Aorta (tissue), 5 donors: ENCODE measurements at regions not wholly inside any gene's neighbourhood (a gene's known extent, or its start where the extent isn't known, plus 50 kb on each side); places are given as distances from the start of the nearest gene placed in this dataset.
A peak's percentile ranks its signal among the peaks of the same experiment; 100 is the strongest.

Source experiments
- ATAC-seq: fragments of 200-7000 bp; cut with Tn5 transposase; one replicate; pipeline ENCODE4 v1.9.1; 2022; ENCODE audit warnings: moderate library complexity; ENCODE audit not compliant: low FRiP score
- DNase-seq, 2 donors: peaks; one replicate each; pipeline ENCODE4 v3.0.0-alpha.2; 2020
- H3K27ac ChIP-seq, 2 donors: one replicate each; pipeline ENCODE4 v1.5.1; 2013; ENCODE audit warnings: low read length in 2 of 2, mild to moderate bottlenecking in 2 of 2, moderate library complexity in 2 of 2, control low read depth in 1 of 2, inconsistent platforms in 1 of 2, low read depth in 1 of 2
- H3K27me3 ChIP-seq, 2 donors: one replicate each; pipeline ENCODE4 v1.6.1; 2013; ENCODE audit warnings: control low read depth in 1 of 2, low read length in 1 of 2, mild to moderate bottlenecking in 1 of 2, moderate library complexity in 1 of 2; ENCODE audit not compliant: insufficient read depth in 2 of 2, control insufficient read depth in 1 of 2
- H3K36me3 ChIP-seq, 2 donors: one replicate each; pipeline ENCODE4 v1.6.1; 2013; ENCODE audit warnings: control low read depth in 1 of 2, low read length in 1 of 2, mild to moderate bottlenecking in 1 of 2; ENCODE audit not compliant: insufficient read depth in 2 of 2, control insufficient read depth in 1 of 2
- H3K4me1 ChIP-seq, 2 donors: one replicate each; pipeline ENCODE4 v1.6.1; 2013; ENCODE audit warnings: low read length in 2 of 2, control low read depth in 1 of 2, mild to moderate bottlenecking in 1 of 2, moderate library complexity in 1 of 2; ENCODE audit not compliant: insufficient read depth in 2 of 2, control insufficient read depth in 1 of 2
- H3K4me3 ChIP-seq, 2 donors: one replicate each; pipeline ENCODE4 v1.5.1; 2013; ENCODE audit warnings: low read length in 2 of 2, control low read depth in 1 of 2, mild to moderate bottlenecking in 1 of 2
- H3K9me3 ChIP-seq: one replicate; pipeline ENCODE4 v1.6.1; 2013; ENCODE audit warnings: mild to moderate bottlenecking, low read length; ENCODE audit not compliant: control insufficient read depth
- WGBS, 2 donors: extraction: QIAGEN DNeasy Blood & Tissue Kit; methylation state at CpG; one replicate each; pipeline ENCODE4 v1.1.7; 2013; 5-methylcytosine and 5-hydroxymethylcytosine counted together
- intact Hi-C, 2 donors: fragments of 100-400 bp; cut with DNase I; formaldehyde crosslinking; loops; one replicate each; pipeline versions ENCODE4 v1.14.2 to v1.15.0; 2022
- donor health status: healthy with polysubstance abuse.
- donor health status: Bipolar disorder and iron deficiency.
- donor health status: DM: no; HTN: no; CAD: no.
- donor health status: DM: no; HTN: no; CAD: no.
- donor health status: DM: yes; HTN: yes; CAD: no.

DNA sequence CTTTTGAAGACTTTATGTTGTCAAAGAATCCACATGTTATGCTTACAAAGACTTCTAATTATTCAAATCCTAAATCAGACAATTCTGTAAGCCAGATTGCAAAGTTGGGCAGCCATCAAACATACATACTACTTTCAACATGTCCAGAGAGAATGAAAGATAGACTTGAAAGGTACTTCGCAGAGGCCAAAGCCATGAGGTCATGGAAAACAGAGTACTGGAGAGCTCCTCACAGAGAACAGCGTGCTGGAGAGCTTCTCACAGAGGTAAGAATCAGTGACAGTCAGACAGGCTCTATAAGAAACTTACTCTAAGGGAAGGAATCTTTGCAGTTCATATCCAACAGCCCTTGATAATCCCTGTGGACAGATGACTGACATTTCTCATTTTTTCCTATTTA lies 400.2 kb downstream of the GJA1 start:
- Histone ChIP-seq H3K4me3 (no peak overlapping the region), H3K27me3 (no peaks in the 10 kb centered on the region), H3K36me3 (no peaks in the 10 kb centered on the region), H3K9me3 (peaks cover 4% of the 10 kb centered on the region), H3K27ac (no peak overlapping the region), H3K4me1 (peaks cover 0 to 2% of the 10 kb centered on the region in 2 donors)
- no peak for DNase-seq
- intact Hi-C loops: no loop called here
- 62 to 66% methylated on average over 2 of the region's 2 CpGs for whole genome bisulfite sequencing, 2 donors
- no peak for ATAC-seq

GRCh38 chr6:121837545-121838229 lies 402.2 kb downstream of the GJA1 start:
- Histone ChIP-seq H3K27me3 (no peaks in the 10 kb centered on the region), H3K4me1 (peaks cover 0 to 2% of the 10 kb centered on the region in 2 donors), H3K4me3 (no peak overlapping the region), H3K27ac (no peak overlapping the region), H3K36me3 (no peaks in the 10 kb centered on the region), H3K9me3 (peaks cover 4% of the 10 kb centered on the region)
- no peak for DNase-seq
- WGBS, 2 donors: 81 to 84% methylated on average over 4 of the region's 4 CpGs
- intact Hi-C loops: no loop called here
- ATAC-seq: no peak

DNA sequence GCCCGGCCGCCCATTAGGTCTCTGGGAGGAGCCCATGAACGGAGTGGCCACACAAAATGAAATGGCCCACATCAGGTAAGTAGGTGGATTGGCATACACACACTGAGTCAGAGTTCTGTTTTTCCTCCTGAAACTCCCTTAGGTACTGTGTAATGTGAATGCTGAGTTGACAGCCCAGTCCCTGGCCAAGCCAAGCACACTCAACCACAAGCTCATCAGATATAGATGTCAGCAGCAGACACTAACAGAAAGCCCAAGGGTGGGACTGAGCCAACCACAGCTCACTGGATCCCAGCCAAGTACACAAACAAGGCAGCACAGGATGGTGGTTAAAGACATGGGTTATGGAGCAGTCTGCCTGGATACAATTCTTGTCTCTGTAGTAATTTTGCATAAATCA lies 403.4 kb downstream of the GJA1 start:
- H3K27ac ChIP-seq: no peak overlapping the region
- DNase-seq (no peak), ATAC-seq (no peak)
- no peaks in the 10 kb centered on the region for H3K27me3 ChIP-seq
- no peaks in the 10 kb centered on the region for H3K36me3 ChIP-seq
- H3K4me3 ChIP-seq: no peak overlapping the region
- intact Hi-C loops: no loop called here
- H3K4me1 ChIP-seq: peaks cover 0 to 2% of the 10 kb centered on the region in 2 donors
- 68 to 78% methylated on average over 3 of the region's 3 CpGs for WGBS, 2 donors
- H3K9me3 ChIP-seq: peaks cover 4% of the 10 kb centered on the region

DNA sequence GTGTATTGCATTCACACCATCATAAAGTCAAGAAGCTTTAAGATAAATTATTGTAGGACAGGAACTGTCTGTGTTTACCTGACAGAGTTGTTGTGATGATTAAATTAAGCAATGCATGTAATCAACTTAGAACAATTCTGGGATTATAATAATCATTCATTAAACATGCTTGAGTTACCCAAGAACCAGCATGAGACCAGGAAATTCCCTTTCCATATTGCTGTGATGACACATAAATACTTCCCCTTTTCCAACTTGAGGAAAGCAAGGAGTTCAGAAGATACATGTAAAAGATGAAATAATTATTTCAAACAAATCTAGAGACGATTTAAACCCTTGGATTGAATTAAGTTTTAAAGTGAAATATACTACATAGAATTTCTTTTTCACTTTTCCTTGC lies 404.4 kb downstream of the GJA1 start:
- Histone ChIP-seq H3K9me3 (peaks cover 4% of the 10 kb centered on the region), H3K4me1 (peaks cover 0 to 2% of the 10 kb centered on the region in 2 donors), H3K36me3 (no peaks in the 10 kb centered on the region), H3K27me3 (no peaks in the 10 kb centered on the region), H3K4me3 (no peak overlapping the region), H3K27ac (no peak overlapping the region)
- no peak for DNase-seq
- WGBS, 2 donors: 85 to 90% methylated on average over 1 of the region's 1 CpG
- no peak for ATAC-seq
- intact Hi-C loops: no loop called here

DNA sequence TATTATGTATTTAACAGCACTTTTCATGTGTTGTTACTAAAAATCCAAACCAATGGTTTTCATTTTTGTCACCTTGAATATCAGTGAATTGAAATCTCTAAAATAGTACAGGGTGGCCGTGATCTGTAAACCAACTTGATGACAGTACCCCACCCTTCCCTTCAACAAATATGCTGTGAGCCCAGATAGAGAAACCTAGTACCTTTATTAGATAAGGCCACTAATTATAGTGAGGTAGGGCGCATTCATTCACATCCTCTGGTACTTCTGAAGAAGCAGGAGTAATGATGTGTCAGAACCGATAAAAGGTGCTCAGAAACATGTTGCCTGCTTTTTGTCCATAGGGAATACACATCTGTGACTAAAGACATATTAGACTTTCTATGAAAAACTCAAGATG lies 409.5 kb downstream of the GJA1 start:
- Histone ChIP-seq H3K4me3 (no peak overlapping the region), H3K27ac (no peak overlapping the region), H3K4me1 (peaks cover 1 to 4% of the 10 kb centered on the region in 2 donors), H3K9me3 (no peaks in the 10 kb centered on the region), H3K27me3 (no peaks in the 10 kb centered on the region), H3K36me3 (no peaks in the 10 kb centered on the region)
- DNase-seq (no peak), ATAC-seq (no peak)
- intact Hi-C loops: loop anchor here in 1 of 2 donors (5.0 kb wide), 1 partner anchor 408 kb away; the partner anchor contains the start of gene GJA1
- 93 to 98% methylated on average over 3 of the region's 3 CpGs for WGBS, 2 donors

- intact Hi-C loops: loop anchor here (2.0 to 5.0 kb wide), 2 partner anchors 411 to 417 kb away; partner anchors contain the start of gene GJA1 (in 1 of the 2)
- Histone ChIP-seq H3K27me3 (no peaks in the 10 kb centered on the region), H3K4me1 (peaks cover 1 to 4% of the 10 kb centered on the region in 2 donors), H3K27ac (no peak overlapping the region), H3K4me3 (no peak overlapping the region), H3K9me3 (no peaks in the 10 kb centered on the region), H3K36me3 (no peaks in the 10 kb centered on the region)
- ATAC-seq (no peak), DNase-seq (no peak)
- 82 to 87% methylated on average over 4 of the region's 4 CpGs for WGBS, 2 donors
These were observed 412.5 kb downstream of the GJA1 start for GRCh38 chr6:121847806-121848522.

DNA sequence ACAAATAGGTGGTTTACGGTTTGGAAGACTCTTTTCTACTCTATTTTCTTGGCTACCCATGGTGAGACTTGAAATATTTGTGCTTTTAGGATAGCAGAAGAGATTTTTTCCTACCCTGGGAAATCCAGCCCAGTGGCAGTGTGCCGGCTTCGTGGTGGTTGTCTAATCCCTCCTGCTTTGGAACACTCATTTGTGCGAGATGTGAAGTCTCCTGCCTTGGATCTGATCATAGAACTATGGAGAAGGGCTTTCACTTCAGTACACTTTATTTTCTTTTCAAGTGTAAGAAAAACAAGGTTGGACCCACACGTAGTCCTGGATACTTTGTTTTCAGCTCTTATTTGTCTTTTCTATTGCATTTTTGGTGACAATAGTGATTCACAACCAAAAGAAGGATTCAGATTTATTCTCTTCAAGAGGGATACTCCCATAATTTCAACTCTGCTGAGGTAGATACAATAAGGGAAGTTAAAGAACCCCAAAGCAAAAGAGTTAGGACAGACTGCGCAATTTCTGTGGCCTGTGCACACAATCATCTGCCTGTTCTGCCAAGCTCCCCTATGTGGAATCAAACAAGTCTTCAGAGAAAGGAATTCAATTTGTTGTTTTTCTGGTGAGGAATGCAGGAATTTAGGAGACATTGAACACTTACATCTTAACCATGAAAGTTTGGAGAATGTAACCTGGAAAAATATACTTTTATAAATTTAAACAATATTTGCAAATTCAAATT lies 413.2 kb downstream of the GJA1 start:
- H3K4me1 ChIP-seq: peaks cover 1 to 4% of the 10 kb centered on the region in 2 donors
- intact Hi-C loops: loop anchor here (2.0 to 5.0 kb wide), 2 partner anchors 411 to 418 kb away; partner anchors contain the start of gene GJA1 (in 1 of the 2)
- WGBS, 2 donors: 43% methylated on average over 6 of the region's 6 CpGs
- peak overlapping the region; percentile 3 to 68 for H3K27ac ChIP-seq
- H3K27me3 ChIP-seq: no peaks in the 10 kb centered on the region
- H3K4me3 ChIP-seq: no peak overlapping the region
- no peaks in the 10 kb centered on the region for H3K9me3 ChIP-seq
- DNase-seq (no peak), ATAC-seq (no peak)
- no peaks in the 10 kb centered on the region for H3K36me3 ChIP-seq

DNA sequence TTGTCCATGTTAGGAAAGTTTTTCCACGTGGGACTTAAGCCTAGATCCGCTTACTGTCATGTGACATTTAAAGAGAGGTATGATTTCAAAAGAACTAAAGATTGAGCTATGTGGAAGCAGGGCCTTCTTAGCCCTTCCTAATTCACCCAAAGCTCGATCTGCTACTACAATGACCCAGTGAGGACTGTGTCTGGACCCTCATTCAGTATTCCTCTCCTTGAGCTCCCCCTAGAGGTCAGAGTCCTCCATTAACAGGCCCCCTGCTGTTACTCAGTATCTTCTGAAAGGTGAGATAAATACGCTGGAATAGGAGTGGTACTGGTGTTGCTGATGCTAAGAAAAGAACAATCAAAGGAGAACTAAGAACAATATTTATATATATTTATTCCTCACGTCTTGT lies 414.0 kb downstream of the GJA1 start:
- DNase-seq: peak in 1 of 2 donors; percentile 51
- no peak overlapping the region for H3K4me3 ChIP-seq
- H3K4me1 ChIP-seq: peaks cover 1 to 4% of the 10 kb centered on the region in 2 donors
- H3K36me3 ChIP-seq: no peaks in the 10 kb centered on the region
- no peak overlapping the region for H3K27ac ChIP-seq
- intact Hi-C loops: loop anchor here (2.0 to 5.0 kb wide), 2 partner anchors 412 to 419 kb away; partner anchors contain the start of gene GJA1 (in 1 of the 2)
- 46 to 47% methylated on average over 5 of the region's 5 CpGs for WGBS, 2 donors
- peak; percentile 89 for ATAC-seq
- no peaks in the 10 kb centered on the region for H3K27me3 ChIP-seq
- no peaks in the 10 kb centered on the region for H3K9me3 ChIP-seq
